Hypothalamus (tissue), 51 donors: ENCODE measurements at regions not wholly inside any gene's neighbourhood (a gene's known extent, or its start where the extent isn't known, plus 50 kb on each side); places are given as distances from the start of the nearest gene placed in this dataset.

Experiments used
- DNase-seq, 51 donors: peaks; one replicate each; lab custom pipeline; 2025; lab: John Stamatoyannopoulos, UW

GRCh38 chr1:30286241-30286987, 437.0 kb downstream of the MATN1 start:
- no peak for DNase-seq

DNA sequence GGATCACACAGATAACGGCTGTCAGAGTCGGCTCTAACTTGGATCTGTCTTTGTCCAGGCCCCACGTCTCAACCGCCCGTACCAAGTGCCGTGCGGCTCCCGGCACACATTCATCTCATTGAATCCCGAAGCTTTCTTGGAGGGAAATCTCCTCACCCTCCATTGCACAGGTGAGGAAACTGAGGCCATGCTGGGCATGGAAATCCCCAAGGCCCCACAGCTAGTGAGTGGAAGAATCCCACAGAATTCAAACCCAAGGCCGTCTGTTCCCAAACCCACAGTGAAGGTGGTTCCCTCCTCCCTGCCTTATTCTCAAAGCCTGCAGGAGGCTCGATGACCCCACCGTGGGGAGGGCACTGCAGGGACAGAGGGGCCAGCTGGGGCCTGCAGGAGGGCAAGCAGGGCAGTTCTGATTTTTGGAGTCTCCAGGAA, 437.9 kb downstream of the MATN1 start:
- no peak for DNase-seq

GRCh38 chr1:30284728-30285475, 438.5 kb downstream of the MATN1 start:
- no peak for DNase-seq

DNA sequence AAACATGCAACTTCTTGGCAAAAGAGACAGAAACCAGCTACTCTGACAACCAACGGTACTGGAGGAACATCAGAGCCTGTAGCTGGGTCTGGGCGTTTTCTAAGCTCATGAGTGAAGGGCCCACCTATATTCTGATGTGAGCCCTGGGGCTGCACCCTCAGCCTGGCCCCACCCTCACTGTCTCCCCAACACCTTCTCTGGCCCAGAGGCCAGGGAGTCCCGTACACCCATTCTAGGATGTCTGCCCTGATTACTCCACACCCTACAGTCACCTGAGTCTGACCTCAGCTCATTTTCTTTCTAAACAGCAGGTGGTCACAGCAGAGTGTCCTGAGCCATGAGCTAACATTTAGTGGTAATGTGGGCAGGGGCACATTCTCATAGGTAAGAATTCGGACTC, 439.2 kb downstream of the MATN1 start:
- no peak for DNase-seq

- no peak for DNase-seq
Observed at GRCh38 chr1:30283199-30283962, 440.0 kb downstream of the MATN1 start.

GRCh38 chr1:30280572-30280971, 442.8 kb downstream of the MATN1 start:
- DNase-seq, result no peak

DNA sequence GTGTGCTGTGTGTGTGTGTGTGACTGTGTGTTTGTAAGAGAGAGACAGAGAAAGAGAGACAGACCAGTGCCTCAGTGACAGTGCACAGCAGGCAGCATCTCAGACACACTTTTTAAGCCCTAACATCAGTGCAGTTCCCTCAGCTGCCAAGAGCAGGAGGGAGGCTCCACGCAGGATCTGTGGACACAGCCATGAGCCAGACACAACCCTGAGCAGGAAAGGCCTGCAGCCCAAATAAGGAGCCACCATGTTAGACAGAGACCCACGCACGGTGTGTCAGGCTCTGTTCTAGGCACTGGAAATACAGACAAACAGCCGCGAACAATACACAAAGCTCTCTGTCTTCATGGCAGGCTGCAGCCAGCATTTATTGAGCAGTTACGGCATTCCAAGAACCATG, 445.5 kb downstream of the MATN1 start:
- DNase-seq, result no peak

GRCh38 chr1:30277415-30277814, 446.0 kb downstream of the MATN1 start:
- no peak for DNase-seq

GRCh38 chr1:30275926-30276764, 447.2 kb downstream of the MATN1 start:
- DNase-seq, result no peak

- no peak for DNase-seq
Observed at GRCh38 chr1:30274976-30275621, 448.3 kb downstream of the MATN1 start.

DNA sequence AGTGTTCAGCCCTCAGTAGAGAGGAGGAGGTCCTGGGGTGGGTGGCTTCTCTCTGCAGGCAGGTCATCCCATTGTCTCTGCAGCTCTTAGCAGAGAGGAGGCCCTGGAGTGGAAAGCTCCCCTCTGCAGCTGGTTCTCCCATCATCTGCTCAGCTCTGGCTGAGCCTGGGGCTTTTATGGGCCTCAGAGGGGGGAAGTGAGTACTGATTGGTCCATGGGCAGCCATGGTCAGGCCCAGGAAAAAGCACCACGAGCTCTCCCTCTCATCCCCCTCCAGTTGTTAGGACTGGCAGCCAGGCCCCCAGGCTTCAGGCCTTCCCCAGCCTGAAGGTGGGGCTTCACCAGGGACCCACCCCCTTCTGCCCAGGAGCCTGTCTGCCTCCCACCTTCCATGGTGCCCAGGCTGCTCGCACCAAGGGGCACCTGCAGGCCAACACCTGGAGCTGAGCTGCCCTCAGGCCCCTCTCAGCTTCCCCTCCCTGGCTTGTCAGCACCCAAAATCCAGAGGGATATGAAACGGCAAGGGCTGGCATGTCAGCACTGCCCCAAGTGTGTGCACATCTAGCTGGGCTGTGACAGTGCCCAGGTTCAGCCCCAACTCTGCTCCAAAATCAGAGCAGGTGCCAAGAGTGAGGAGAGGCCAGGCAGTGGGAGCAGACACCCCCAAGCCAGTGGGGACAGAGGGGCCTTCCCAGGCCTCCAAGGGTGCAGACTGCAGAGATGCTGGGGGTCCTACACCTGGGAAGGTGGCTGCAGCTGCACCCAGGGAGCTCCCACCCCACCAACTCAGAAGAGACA, 449.0 kb downstream of the MATN1 start:
- DNase-seq, result no peak

- no peak for DNase-seq
Observed at GRCh38 chr1:30273456-30273855, 449.9 kb downstream of the MATN1 start.

GRCh38 chr1:30273021-30273325, 450.4 kb downstream of the MATN1 start:
- DNase-seq, result no peak

DNA sequence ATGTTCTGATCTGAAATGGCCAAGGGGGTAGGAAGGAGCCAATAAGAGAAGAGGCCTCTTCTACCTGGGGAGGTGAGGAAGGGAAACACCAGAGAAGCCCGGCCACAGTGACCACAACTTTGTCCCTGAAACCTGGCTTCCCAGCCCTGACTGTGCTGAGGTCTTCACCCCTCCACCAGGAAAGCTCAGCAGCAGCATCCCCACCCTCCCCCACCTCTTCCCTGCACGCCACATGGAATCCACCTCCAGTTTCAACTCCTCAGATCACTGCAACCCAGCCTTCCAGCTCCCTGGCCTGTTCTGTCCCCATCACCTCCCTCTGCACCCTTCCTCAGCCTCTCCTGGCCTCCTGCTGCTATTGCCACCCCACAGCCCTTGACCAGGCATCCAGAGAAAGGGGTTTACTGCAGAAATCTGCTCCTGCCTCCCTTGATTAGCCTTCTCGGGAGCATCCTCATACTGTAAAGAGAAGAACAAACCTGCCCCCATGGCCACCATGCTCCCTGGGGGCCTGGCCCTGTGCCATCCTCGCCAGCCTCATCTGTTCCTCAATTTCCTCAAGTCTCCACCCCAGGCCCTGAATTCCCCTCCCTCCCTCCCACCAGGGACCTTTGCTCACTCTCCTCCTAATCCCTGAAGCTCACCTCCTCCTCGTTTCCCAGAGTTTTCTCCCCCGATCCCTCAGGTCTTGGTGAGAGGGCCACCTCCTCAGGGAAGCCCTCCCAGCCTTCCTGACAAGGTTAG, 450.9 kb downstream of the MATN1 start:
- no peak for DNase-seq

GRCh38 chr1:30271401-30272276, 451.7 kb downstream of the MATN1 start:
- DNase-seq, result no peak

DNA sequence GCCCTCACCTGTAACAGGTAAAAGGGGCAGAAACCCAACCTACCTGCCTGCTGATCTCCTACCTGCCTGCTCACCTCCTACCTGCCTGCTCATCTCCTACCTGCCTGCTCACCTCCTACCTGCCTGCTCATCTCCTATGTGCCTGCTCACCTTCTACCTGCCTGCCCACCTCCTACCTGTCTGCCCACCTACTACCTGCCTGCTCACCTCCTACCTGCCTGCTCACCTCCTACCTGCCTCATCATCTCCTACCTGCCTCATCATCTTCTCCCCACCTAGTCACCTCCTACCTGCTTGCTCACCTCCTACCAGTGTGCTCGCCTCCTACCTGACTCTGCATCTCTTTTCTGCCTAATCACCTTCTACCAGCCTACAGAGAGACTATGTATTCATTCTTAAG, 452.9 kb downstream of the MATN1 start:
- no peak for DNase-seq

- DNase-seq, result no peak
Observed at GRCh38 chr1:30268923-30269666, 454.3 kb downstream of the MATN1 start.
